HG02623 (cell line): ENCODE measurements at regions not wholly inside any gene's neighbourhood (a gene's known extent, or its start where the extent isn't known, plus 50 kb on each side); places are given as distances from the start of the nearest gene placed in this dataset.
"Not testable (repeated sequence)": the region's sequence is repeated elsewhere in the genome, so short reads cannot be mapped to it uniquely, and the experiment has no call there.

Experiments used
- ATAC-seq: cut with Tn5 transposase; IDR thresholded peaks from one replicate; pipeline ENCODE4 v1.9.1; 2021; ENCODE audit warnings: moderate library complexity; ENCODE audit not compliant: unreplicated experiment

GRCh38 chrX:9258421-9259104 lies 206.3 kb upstream of the TBL1X start:
- no peak for ATAC-seq

- no peak for ATAC-seq
Measured at GRCh38 chrX:9260603-9261002, 204.3 kb upstream of the TBL1X start.

- ATAC-seq: no peak
Measured at GRCh38 chrX:9267415-9267814, 197.4 kb upstream of the TBL1X start.

- no peak for ATAC-seq
Measured at GRCh38 chrX:9269134-9269533, 195.7 kb upstream of the TBL1X start.

- no peak for ATAC-seq
Measured at GRCh38 chrX:9271789-9272525, 192.9 kb upstream of the TBL1X start.

GRCh38 chrX:9273744-9274143 lies 191.1 kb upstream of the TBL1X start:
- ATAC-seq: no peak

GRCh38 chrX:9278475-9279233 lies 186.2 kb upstream of the TBL1X start:
- ATAC-seq: no peak

GRCh38 chrX:9279234-9279544 lies 185.7 kb upstream of the TBL1X start:
- ATAC-seq: no peak

- no peak for ATAC-seq
Measured at GRCh38 chrX:9280831-9281230, 184.0 kb upstream of the TBL1X start.

- no peak for ATAC-seq
Measured at GRCh38 chrX:9282325-9282724, 182.5 kb upstream of the TBL1X start.

GRCh38 chrX:9285342-9285771 lies 179.5 kb upstream of the TBL1X start:
- no peak for ATAC-seq

GRCh38 chrX:9286234-9286633 lies 178.6 kb upstream of the TBL1X start:
- ATAC-seq: no peak

GRCh38 chrX:9291629-9292028 lies 173.2 kb upstream of the TBL1X start:
- ATAC-seq: no peak

- ATAC-seq: no peak
Measured at GRCh38 chrX:9293051-9293496, 171.8 kb upstream of the TBL1X start.

- ATAC-seq: no peak
Measured at GRCh38 chrX:9293903-9294302, 171.0 kb upstream of the TBL1X start.

GRCh38 chrX:9295551-9295950 lies 169.3 kb upstream of the TBL1X start:
- ATAC-seq: no peak

- no peak for ATAC-seq
Measured at GRCh38 chrX:9298221-9298620, 166.6 kb upstream of the TBL1X start.

- not testable (repeated sequence) for ATAC-seq
Measured at GRCh38 chrX:9299681-9300080, 165.2 kb upstream of the TBL1X start.

- ATAC-seq: no peak
Measured at GRCh38 chrX:9301836-9302235, 163.0 kb upstream of the TBL1X start.

GRCh38 chrX:9302381-9302780 lies 162.5 kb upstream of the TBL1X start:
- no peak for ATAC-seq

- no peak for ATAC-seq
Measured at GRCh38 chrX:9308426-9308825, 156.4 kb upstream of the TBL1X start.

- ATAC-seq: no peak
Measured at GRCh38 chrX:9310616-9311015, 154.2 kb upstream of the TBL1X start.
